ENCODE measurements at regions not wholly inside any gene's neighbourhood (a gene's known extent, or its start where the extent isn't known, plus 50 kb on each side); places are given as distances from the start of the nearest gene placed in this dataset.

GRCh38 chr7:155919391-155920067 is 107.3 kb upstream of the SHH start:
- TF ChIP-seq FOXA1 (IDR thresholded peaks at IDR 0.05) (no peak), FOXM1 (IDR thresholded peaks at IDR 0.05; ENCODE audit: borderline replicate concordance) (no peak), SP1 (IDR thresholded peaks at IDR 0.05) (no peak), BHLHE40 (IDR thresholded peaks at IDR 0.05; ENCODE audit: borderline replicate concordance) (no peak), HDGF (IDR thresholded peaks at IDR 0.05; ENCODE audit: borderline replicate concordance) (no peak), CTBP1 (IDR thresholded peaks at IDR 0.05; ENCODE audit: borderline replicate concordance) (no peak), SUZ12 (IDR thresholded peaks at IDR 0.05) (no peak), TARDBP (IDR thresholded peaks at IDR 0.05) (no peak), LEF1 (IDR thresholded peaks at IDR 0.05; ENCODE audit: borderline replicate concordance) (no peak), NFRKB (IDR thresholded peaks at IDR 0.05) (no peak)
